CD4-positive, alpha-beta T cell treated with Interleukin-1 beta for 1 hour (primary cell): ENCODE measurements at regions not wholly inside any gene's neighbourhood (a gene's known extent, or its start where the extent isn't known, plus 50 kb on each side); places are given as distances from the start of the nearest gene placed in this dataset.

Source experiments
- DNase-seq, 2 donors: peaks; one replicate each; pipeline ENCODE4 v3.0.0-alpha.2; 2020 to 2022

GRCh38 chr6:126152372-126152745 is 166.0 kb downstream of the TRMT11 start:
- DNase-seq = no peak

GRCh38 chr6:126153661-126154060 is 167.3 kb downstream of the TRMT11 start:
- DNase-seq = no peak

DNA sequence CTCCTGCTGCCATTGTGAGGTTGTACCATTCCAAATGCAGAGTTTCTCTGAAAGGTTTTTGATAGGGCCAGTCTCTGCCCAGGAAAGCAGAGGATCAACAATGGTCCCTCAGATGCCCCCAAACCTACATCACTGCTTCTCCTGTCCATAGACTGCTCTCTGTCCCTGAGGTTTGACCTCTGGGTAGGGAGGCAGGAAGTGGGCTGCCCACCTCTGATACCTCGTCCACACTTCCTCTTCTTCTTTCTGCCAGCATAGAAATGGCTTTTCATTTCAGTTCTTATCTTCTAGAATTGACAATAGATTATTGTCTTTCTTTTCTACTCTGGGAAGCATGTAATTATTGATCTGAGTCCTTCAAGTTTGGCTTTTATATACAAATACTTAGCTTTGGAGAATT is 170.6 kb downstream of the TRMT11 start:
- no peak for DNase-seq

- no peak for DNase-seq
Observed at GRCh38 chr6:126167726-126168125, 172.2 kb upstream of the CENPW start.

DNA sequence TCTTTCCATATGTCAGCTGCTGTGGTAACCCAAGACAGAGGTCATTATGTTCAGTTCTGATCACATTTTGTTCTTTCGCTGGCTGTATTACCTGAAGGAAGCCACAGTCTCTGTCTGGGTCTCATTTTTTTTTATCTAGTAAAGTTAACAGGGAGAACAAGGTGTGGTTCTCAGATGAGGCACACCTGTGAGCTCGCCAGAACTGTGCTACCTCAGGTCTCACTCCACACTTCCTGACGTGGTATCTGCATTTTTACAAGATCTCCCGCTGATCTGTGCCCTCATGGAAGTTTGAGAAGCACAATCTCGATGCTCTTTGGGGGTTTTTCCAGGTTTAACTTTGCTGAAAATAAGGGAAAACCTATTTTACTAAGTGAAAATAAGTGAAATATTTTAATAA is 169.5 kb upstream of the CENPW start:
- DNase-seq = no peak

DNA sequence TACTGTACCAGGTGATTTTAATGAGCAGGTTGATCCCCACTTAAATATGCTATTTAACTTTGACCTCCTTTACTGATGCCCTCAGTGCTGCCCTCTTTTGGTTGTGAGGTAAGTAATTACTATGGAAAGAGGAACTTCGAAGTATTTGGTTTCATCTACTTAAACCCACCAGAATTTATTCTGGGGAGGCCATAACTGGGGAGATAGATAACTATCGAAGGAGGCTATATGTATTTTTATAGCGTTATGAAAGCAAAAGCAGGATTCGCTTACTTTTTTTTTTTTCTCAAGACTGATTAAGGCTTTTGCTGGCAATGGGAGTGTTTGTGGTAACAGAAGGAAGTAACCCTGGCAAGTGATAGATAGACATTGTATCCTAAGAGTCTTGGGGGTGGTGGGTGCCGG is 168.9 kb upstream of the CENPW start:
- DNase-seq = peak in 1 of 2 donors; percentile 31

- no peak for DNase-seq
Observed at GRCh38 chr6:126172131-126172530, 167.8 kb upstream of the CENPW start.

DNA sequence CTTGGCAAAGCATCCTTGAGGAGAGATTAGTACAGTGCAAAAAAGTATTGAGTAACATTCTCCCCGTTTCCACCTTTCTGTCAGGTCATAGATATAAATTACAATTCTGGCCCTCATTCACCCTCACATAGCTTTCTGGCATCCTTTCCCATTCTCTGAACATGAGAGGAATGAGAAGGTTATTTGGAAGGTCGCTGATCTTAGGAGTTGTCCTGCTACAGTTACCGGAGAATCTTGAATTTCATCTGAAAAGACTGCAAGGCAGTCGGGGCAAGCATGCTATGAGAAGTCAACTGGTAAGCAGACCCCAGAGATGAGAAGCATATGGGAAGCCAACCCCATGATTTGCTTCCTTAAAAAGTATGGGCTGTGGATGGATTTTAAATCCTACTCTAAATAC is 166.7 kb upstream of the CENPW start:
- DNase-seq = no peak

GRCh38 chr6:126174697-126175096 is 165.2 kb upstream of the CENPW start:
- no peak for DNase-seq

DNA sequence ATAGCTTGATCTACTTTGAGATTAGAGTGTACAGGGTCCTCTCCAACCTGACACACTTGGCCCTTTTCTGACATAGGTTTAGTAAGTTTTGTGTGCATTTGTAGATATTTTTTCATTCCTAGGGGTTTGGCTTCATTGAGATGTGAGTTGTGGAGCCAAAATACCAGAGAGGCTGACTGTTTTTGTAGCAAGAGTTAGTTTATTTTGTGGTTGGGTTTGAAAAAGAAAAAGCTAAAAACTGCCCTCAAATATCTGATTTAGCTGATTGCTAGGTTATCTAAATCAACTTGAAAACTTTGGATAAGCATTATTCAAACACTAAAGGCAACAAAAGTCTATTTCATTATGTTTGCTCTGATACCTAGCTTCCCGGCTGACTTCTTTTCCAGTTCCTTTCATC is 164.7 kb upstream of the CENPW start:
- no peak for DNase-seq

GRCh38 chr6:126176282-126176681 is 163.6 kb upstream of the CENPW start:
- no peak for DNase-seq

GRCh38 chr6:126180585-126180984 is 159.3 kb upstream of the CENPW start:
- no peak for DNase-seq

GRCh38 chr6:126181173-126181741 is 158.7 kb upstream of the CENPW start:
- no peak for DNase-seq

DNA sequence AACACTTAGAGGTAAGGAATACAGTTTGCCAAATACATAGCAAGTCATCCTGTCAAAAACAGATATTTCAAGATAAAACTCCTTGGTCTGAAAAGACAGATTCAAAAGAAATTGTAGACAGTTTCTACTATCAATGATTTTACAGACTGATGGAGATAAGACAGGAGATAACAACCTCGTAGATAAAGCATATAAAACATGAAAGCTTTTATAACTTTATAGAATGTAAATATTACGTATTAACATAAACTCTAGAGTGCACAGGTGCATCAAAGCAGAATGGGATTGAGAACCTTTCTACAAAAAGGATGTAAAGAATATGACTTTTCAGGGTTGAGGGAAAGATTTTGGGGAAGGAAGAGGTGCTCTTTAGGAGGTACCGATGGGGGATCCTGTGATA is 158.0 kb upstream of the CENPW start:
- DNase-seq = no peak

DNA sequence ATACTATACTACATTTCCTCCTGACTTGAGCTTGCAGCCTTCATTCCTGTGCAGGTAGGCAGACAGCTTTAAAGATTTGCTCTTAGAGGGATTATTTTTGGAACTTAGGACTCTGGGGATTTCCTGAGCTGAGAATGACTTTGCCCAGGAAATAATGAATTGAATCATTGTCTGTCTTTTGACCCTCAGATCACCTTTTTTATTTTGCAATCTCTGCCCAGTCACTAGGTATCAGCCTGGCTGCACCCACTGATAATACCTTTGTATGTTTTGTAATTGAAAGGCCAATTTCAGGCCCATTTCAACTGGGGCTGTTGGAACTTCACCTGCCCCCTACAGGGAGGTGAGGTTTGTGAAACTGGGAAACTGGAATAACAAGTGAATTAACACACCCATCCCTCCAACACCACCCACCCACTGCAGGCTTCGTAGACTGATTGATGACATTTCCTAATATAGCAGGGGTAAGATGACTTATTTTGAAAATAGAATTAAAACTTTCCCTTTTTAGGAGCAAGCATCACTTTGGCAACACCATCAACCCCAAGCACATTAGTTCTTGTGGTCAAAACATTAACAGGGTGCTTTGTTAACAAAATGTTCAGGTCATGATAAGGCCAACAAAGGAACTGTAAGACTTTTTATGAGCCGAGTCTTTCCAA is 157.1 kb upstream of the CENPW start:
- DNase-seq = no peak

- no peak for DNase-seq
Observed at GRCh38 chr6:126185774-126186173, 154.1 kb upstream of the CENPW start.

DNA sequence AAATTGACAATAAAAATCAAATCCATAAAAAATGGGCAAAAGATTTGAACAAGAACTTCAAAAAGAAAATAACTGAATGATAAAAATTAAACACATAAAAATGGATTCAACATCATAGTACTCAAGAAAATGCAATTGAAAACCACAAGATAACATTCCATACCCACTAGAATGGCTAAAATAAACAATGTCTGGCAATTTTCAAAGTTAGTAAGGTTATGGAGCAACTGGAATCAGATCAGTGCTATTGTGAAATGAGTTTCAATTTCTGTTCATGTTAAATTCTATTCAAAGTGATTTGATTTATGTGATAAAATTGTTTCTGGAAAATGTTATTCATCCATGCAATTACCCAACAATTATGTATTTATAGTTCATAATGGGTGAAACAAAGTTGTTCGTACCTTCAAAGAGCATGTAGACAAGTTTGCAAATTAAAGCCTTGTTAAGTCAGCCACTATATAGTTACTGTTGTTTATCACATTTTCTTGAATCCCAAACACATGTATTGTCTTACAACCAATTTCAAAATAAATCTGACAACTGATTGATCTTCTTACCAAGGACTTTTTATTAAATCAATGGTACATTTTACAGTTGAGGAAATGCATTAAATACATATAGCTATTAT is 151.5 kb upstream of the CENPW start:
- no peak for DNase-seq

DNA sequence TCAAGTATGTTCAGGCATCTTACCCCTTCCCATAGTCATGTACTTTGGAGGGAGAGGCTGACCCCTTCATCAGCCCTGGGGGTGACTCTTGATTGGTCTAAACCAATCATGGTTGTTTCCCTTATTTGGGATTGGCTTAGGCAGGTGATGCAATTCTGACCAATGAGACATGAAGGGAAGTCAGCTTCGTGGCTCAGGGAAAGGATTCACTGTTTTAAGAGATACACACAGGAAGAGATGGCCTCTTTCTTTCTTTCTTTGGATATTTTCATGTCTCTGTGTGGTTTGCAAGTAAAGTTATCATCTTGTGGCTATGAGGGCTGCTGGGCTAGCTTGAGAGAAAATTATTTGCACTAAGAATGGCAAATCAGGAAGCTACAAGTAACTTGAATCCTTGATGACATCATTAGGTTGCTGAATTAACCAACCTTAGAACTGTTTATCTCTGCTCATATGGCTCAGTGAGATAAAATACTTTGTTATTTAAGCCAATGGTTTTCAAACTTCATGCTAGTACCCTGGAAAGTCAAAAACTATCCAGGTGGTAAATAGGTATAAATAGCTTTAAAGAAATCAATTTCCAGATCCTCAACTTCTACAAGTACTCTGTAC is 144.2 kb upstream of the CENPW start:
- no peak for DNase-seq

- DNase-seq = no peak
Observed at GRCh38 chr6:126198631-126199030, 141.3 kb upstream of the CENPW start.

DNA sequence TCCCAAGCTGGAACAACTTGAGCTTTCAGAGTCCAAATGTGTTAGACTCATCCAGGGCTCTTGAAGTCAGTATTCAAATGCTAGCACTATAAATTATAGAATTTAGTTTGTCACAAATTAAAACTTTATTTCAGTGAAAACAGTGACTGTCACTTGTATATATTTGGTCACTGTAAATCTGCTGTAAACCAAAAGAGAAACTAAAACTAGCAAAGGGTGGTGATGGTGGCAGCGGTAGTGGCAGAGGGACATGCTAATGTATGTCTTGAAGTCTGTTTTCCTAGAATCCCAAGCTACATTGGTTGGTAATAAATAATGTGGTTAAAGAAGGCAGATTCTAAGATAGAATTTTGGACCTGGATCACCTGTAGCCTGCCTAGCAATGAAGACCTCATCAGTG is 140.4 kb upstream of the CENPW start:
- DNase-seq = peak in 1 of 2 donors; percentile 10

GRCh38 chr6:126202707-126203106 is 137.2 kb upstream of the CENPW start:
- no peak for DNase-seq

- DNase-seq = no peak
Observed at GRCh38 chr6:126204126-126204525, 135.8 kb upstream of the CENPW start.

- DNase-seq = no peak
Observed at GRCh38 chr6:126204598-126204997, 135.3 kb upstream of the CENPW start.

DNA sequence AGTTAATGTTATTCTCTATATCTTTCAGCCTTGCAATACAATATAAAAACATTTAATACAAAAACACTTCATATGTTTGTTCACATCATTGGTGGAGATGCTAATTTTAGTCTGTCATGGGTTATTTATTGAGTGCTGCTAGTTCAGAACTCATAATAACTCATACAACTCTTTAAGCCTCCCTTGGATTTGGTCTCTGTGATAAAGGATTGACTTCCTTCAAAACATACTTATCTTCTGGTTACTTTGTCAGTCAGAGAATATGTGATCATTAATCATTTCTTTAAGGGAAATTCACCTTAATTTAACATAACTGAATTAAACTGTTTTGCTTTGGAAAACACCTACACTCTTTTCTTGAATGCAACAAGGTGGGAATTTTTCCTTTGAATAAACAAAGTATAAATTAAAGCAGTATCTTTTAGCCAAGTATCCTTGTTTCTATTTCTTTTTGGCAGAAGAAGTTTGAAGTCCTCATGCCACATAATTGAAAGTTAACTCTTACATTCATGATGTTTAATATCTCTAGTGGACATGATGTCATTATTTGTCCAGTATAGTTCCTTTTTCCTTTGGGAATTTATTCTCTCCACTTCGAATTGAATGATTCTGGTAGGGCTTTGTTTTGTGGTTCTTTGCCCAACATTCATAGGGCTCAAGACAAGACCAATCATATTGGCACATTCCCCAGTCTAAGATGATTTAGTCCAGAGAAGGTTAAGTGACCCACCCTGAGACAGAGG is 133.2 kb upstream of the CENPW start:
- DNase-seq = no peak
